Liver (tissue), 8 donors: ENCODE measurements at regions not wholly inside any gene's neighbourhood (a gene's known extent, or its start where the extent isn't known, plus 50 kb on each side); places are given as distances from the start of the nearest gene placed in this dataset.

Experiments used
- DNase-seq: peaks from one replicate; pipeline ENCODE4 v3.0.0-alpha.2; 2017; ENCODE audit warnings: low spot score
- H3K27ac ChIP-seq, 2 donors: one replicate each; pipeline ENCODE4 v1.7.0; 2013; ENCODE audit warnings: inconsistent platforms in 2 of 2, low read length in 2 of 2, control low read depth in 1 of 2, low read depth in 1 of 2, mild to moderate bottlenecking in 1 of 2
- H3K27me3 ChIP-seq, 4 donors: one replicate each; pipeline versions ENCODE4 v1.6.1 to v1.7.0; 2013; ENCODE audit warnings: low read length in 3 of 4, inconsistent platforms in 1 of 4, mild to moderate bottlenecking in 1 of 4, moderate library complexity in 1 of 4; ENCODE audit not compliant: control insufficient read depth in 4 of 4, insufficient read depth in 4 of 4
- H3K36me3 ChIP-seq, 4 donors: one replicate each; pipeline versions ENCODE4 v1.6.1 to v1.7.0; 2013; ENCODE audit warnings: low read length in 3 of 4, mild to moderate bottlenecking in 3 of 4, low read depth in 1 of 4, moderate library complexity in 1 of 4; ENCODE audit not compliant: control insufficient read depth in 4 of 4, insufficient read depth in 3 of 4
- H3K4me1 ChIP-seq, 4 donors: one replicate each; pipeline versions ENCODE4 v1.6.1 to v1.7.0; 2013; ENCODE audit warnings: low read length in 3 of 4, mild to moderate bottlenecking in 3 of 4, moderate library complexity in 1 of 4; ENCODE audit not compliant: control insufficient read depth in 4 of 4, insufficient read depth in 4 of 4
- H3K4me3 ChIP-seq, 3 donors: one replicate each; pipeline versions ENCODE4 v1.6.1 to v1.7.0; 2013; ENCODE audit warnings: low read length in 3 of 3, control low read depth in 1 of 3, low read depth in 1 of 3, mild to moderate bottlenecking in 1 of 3
- H3K9ac ChIP-seq, 2 donors: one replicate each; pipeline ENCODE4 v1.7.0; 2013; ENCODE audit warnings: low read length in 2 of 2, mild to moderate bottlenecking in 2 of 2, moderate library complexity in 2 of 2, control low read depth in 1 of 2, low read depth in 1 of 2
- H3K9me3 ChIP-seq, 4 donors: one replicate each; pipeline versions ENCODE4 v1.6.1 to v1.7.0; 2013; ENCODE audit warnings: low read length in 3 of 4; ENCODE audit not compliant: control insufficient read depth in 4 of 4
- ATF3 ChIP-seq: IDR thresholded peaks from 2 replicates; pipeline ENCODE4 v1.6.1; 2016; ENCODE audit warnings: antibody characterized with exemption
- CTCF ChIP-seq: fragments of 150-350 bp; IDR thresholded peaks from 2 replicates; pipeline ENCODE4 v1.5.1; 2017; ENCODE audit warnings: improper control_type of control experiment, low read depth, low read length; ENCODE audit not compliant: missing input control
- EGR1 ChIP-seq, 2 donors: IDR thresholded peaks; 2 replicates each; pipeline ENCODE4 v1.6.1; 2016 to 2018; ENCODE audit warnings: antibody characterized with exemption in 2 of 2, low read depth in 2 of 2
- FOXA1 ChIP-seq: IDR thresholded peaks from 2 replicates; pipeline ENCODE4 v1.6.1; 2016; ENCODE audit warnings: antibody characterized with exemption
- FOXA2 ChIP-seq: IDR thresholded peaks from 2 replicates; pipeline ENCODE4 v1.6.1; 2016; ENCODE audit warnings: antibody characterized with exemption
- GABPA ChIP-seq, 2 donors: IDR thresholded peaks in 1 of 2; conservative IDR thresholded peaks in 1 of 2; 2 replicates each; pipeline ENCODE4 v1.6.1; 2016; ENCODE audit warnings: antibody characterized with exemption in 2 of 2, mild to moderate bottlenecking in 1 of 2, moderate library complexity in 1 of 2
- HNF4A ChIP-seq, 2 donors: conservative IDR thresholded peaks; 2 replicates each; pipeline ENCODE4 v1.6.1; 2016; ENCODE audit warnings: antibody characterized with exemption in 2 of 2, mild to moderate bottlenecking in 2 of 2
- HNF4G ChIP-seq: IDR thresholded peaks from 2 replicates; pipeline ENCODE4 v1.6.1; 2016; ENCODE audit warnings: antibody characterized with exemption
- JUND ChIP-seq, 2 donors: IDR thresholded peaks; 2 replicates each; pipeline ENCODE4 v1.6.1; 2016; ENCODE audit warnings: antibody characterized with exemption in 2 of 2
- MAX ChIP-seq: IDR thresholded peaks from 2 replicates; pipeline ENCODE4 v1.6.1; 2016; ENCODE audit warnings: antibody characterized with exemption
- NR2F2 ChIP-seq: IDR thresholded peaks from 2 replicates; pipeline ENCODE4 v1.6.1; 2016; ENCODE audit warnings: antibody characterized with exemption
- RAD21 ChIP-seq, 2 donors: IDR thresholded peaks; 2 replicates each; pipeline ENCODE4 v1.6.1; 2016; ENCODE audit warnings: antibody characterized with exemption in 2 of 2, mild to moderate bottlenecking in 2 of 2
- REST ChIP-seq: IDR thresholded peaks from 2 replicates; pipeline ENCODE4 v1.6.1; 2016; ENCODE audit warnings: antibody characterized with exemption, mild to moderate bottlenecking
- RXRA ChIP-seq, 2 donors: IDR thresholded peaks; 2 replicates each; pipeline ENCODE4 v1.6.1; 2017 to 2018; ENCODE audit warnings: antibody characterized with exemption in 2 of 2, mild to moderate bottlenecking in 1 of 2
- SP1 ChIP-seq: IDR thresholded peaks from 2 replicates; pipeline ENCODE4 v1.6.1; 2018; ENCODE audit warnings: antibody characterized with exemption, mild to moderate bottlenecking
- TAF1 ChIP-seq: conservative IDR thresholded peaks from 2 replicates; pipeline ENCODE4 v1.6.1; 2016; ENCODE audit warnings: antibody characterized with exemption, mild to moderate bottlenecking
- YY1 ChIP-seq: IDR thresholded peaks from 2 replicates; pipeline ENCODE4 v1.6.1; 2016; ENCODE audit warnings: antibody characterized with exemption, mild to moderate bottlenecking
- ZBTB33 ChIP-seq: IDR thresholded peaks from 2 replicates; pipeline ENCODE4 v1.6.1; 2016; ENCODE audit warnings: antibody characterized with exemption
- WGBS: extraction: QIAGEN DNeasy Blood & Tissue Kit; methylation state at CpG from one replicate; pipeline ENCODE4 v1.1.7; 2013; 5-methylcytosine and 5-hydroxymethylcytosine counted together
- donor health status: healthy.
- donor health status: healthy.
- donor health status: healthy.
- donor health status: healthy.
- donor health status: healthy.

GRCh38 chr17:53122966-53123365 lies 699.8 kb upstream of the KIF2B start:
- no peak overlapping the region for H3K4me3 ChIP-seq
- TF ChIP-seq FOXA2 (no peak), YY1 (no peak), FOXA1 (no peak), RAD21 (IDR thresholded peaks at IDR 0.05) (no peak), TAF1 (no peak), CTCF (no peak), HNF4A (conservative IDR thresholded peaks at IDR 0.05) (no peak), MAX (no peak), ZBTB33 (no peak), RXRA (IDR thresholded peaks at IDR 0.05) (no peak), JUND (IDR thresholded peaks at IDR 0.05) (no peak), NR2F2 (no peak), REST (no peak), SP1 (no peak), ATF3 (no peak), HNF4G (no peak), GABPA (IDR thresholded peaks at IDR 0.05 in 1 of 2, conservative IDR thresholded peaks at IDR 0.05 in 1 of 2) (no peak), EGR1 (IDR thresholded peaks at IDR 0.05; ENCODE audit: low read depth in 2 of 2) (no peak)
- no peaks in the 10 kb centered on the region for H3K4me1 ChIP-seq
- no peak overlapping the region for H3K27ac ChIP-seq
- H3K9me3 ChIP-seq: no peaks in the 10 kb centered on the region
- H3K9ac ChIP-seq: no peak overlapping the region
- H3K36me3 ChIP-seq: no peaks in the 10 kb centered on the region
- DNase-seq: no peak
- H3K27me3 ChIP-seq: no peaks in the 10 kb centered on the region

- TF ChIP-seq SP1 (no peak), ZBTB33 (no peak)
- 66% methylated on average over 2 of the region's 2 CpGs for WGBS
- H3K9ac ChIP-seq: no peak overlapping the region
- DNase-seq: no peak
- H3K4me3 ChIP-seq: no peak overlapping the region
- no peaks in the 10 kb centered on the region for H3K4me1 ChIP-seq
- peaks cover 0 to 2% (median 0%) of the 10 kb centered on the region in 4 donors for H3K9me3 ChIP-seq
- no peaks in the 10 kb centered on the region for H3K27me3 ChIP-seq
- H3K36me3 ChIP-seq: no peaks in the 10 kb centered on the region
- no peak overlapping the region for H3K27ac ChIP-seq
These were observed 703.0 kb upstream of the KIF2B start for GRCh38 chr17:53119773-53120172.
